Stimulated activated CD8-positive, alpha-beta memory T cell treated with anti-CD3 and anti-CD28 coated beads, Interleukin-4, amount 100 ng/mL, for 48 hours (primary cell): ENCODE measurements at regions not wholly inside any gene's neighbourhood (a gene's known extent, or its start where the extent isn't known, plus 50 kb on each side); places are given as distances from the start of the nearest gene placed in this dataset.
A peak's percentile ranks its signal among the peaks of the same experiment; 100 is the strongest.
"Not testable (repeated sequence)": the region's sequence is repeated elsewhere in the genome, so short reads cannot be mapped to it uniquely, and the experiment has no call there.

Source experiments
- DNase-seq: peaks from one replicate; pipeline ENCODE4 v3.0.0-alpha.2; 2020

DNA sequence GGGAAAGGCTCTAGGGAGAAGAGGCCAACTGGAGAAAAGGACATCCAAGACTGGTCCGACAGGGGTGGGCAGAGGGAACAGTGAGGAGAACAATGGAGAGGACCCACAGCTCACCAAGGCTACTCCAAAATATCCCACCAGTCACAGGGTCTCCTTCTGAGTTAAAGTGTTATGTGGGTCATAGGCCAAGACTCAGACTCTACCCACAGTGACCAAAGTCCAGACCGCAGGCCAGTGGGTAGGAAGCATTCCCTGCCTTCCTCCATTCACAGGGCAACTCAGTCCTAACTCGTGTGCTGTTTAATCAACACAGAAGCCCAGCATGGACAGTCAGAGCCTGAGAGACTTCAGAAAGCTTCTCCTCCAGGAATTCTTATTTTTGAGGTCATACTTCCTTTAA, 260.6 kb downstream of the SMAD2 start:
- DNase-seq = no peak

DNA sequence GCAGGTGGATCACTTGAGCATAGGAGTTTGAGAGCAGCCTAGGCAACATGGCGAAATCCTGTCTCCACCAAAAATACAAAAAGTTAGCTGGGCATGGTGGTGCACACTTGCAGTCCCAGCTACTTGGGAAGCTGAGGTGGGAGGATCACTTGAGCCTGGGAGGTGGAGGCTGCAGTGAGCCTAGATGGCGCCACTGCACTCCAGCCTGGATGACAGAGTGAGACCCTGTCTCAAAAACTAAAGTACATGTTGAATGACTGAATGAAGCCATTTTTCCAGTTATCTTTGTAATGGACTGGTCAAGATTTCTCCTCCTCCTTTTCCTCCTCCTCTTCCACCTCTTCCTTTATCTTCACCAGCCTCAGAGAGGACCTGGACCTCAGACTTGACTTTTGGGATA, 272.0 kb downstream of the SMAD2 start:
- no peak for DNase-seq

DNA sequence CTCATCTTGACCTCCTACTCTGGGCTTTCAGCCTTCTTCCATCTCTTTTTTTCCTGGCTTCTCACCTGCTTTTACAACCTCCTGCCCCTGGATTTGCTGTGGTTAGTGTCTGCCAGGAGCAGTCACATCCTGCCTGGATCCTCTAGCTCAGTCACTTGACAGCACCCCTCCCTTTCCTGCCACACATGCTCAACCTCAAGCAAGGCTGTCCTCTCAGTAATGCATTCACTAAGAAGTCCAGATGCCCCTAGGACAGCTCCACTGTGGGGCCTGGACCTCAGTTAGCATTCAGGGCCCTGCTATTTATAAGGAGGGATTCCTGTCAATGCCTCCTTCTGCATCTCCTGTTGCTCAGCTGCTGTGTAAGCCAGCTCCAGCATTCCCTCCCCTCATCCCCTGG, 275.5 kb downstream of the SMAD2 start:
- no peak for DNase-seq

DNA sequence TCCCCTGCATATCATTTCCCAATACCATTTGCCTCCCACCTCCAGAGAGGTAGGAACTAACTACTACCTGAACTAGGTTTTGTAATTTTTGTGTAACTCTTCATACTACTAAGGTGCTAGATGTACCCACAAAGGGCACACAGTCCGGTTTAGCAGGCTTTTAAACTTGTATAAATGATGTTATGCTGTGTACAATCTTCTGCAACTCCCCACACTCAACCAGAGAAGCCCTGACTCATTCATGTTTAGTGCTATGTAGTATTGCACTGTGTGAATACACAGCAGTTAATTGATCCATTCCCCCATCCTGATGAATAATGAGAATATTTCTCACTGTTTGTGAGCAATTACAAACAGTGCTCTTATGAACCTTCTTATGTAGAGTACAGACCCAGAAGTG, 285.6 kb downstream of the SMAD2 start:
- DNase-seq = no peak

DNA sequence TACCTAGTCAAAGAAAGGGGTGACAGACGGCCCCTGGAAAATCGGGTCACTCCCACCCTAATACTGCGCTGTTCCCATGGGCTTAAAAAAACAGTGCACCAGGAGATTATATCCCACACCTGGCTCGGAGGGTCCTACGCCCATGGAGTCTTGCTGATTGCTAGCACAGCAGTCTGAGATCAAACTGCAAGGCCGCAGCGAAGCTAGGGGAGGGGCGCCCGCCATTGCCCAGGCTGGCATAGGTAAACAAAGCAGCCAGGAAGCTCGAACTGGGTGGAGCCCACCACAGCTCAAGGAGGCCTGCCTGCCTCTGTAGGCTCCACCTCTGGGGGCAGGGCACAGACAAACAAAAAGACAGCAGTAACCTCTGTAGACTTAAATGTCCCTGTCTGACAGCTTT, 292.9 kb downstream of the SMAD2 start:
- not testable (repeated sequence) for DNase-seq

DNA sequence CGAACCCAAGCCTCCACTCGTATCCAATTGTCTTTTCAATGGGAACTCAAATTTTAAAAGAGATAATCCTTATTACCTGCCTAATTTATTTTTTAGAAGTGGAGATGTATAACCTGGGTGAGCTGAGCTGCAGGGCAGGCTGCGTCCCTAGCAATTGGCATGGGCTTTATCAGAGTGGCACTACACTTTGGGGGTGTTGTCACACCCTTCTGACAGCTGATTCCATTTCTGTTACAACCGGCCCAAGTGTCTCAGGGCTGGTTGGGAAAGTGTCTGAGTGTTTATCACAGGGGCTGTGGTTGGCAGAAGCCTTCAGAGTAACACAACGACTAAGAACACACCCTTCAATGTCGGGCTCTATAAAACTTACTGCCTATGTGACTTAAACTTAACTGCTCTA, 295.0 kb downstream of the SMAD2 start:
- DNase-seq = no peak

DNA sequence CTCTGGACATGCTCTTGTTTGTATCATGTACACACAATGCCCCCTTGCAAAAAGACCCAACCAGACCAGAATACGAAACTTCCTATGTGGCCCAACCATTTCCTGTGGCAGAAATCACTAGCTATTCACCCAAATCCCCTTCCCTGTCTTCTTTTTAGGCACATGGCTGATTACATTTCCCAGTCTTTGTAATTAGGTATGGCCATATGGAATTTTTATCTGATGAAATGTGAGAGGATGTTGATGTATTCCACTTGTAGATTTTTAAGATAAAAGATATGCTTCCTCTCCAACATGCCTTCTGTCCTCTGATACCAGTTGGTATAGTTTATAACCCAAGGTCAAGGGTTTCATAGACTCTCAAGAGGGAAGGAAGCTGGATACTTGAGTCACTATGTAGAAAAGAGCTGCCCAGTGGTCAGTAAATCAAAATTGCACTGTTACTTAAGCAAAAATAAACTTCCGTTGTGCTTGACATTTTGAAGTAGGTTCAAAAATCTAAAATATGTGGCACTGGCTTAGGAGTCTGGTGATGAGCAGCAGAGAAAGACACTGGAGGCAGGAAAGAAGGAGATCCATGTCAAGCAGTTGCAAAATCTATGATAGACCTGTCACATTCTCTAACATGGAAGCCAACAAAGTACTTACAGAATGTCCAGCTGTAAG, 297.4 kb downstream of the SMAD2 start:
- DNase-seq = no peak

DNA sequence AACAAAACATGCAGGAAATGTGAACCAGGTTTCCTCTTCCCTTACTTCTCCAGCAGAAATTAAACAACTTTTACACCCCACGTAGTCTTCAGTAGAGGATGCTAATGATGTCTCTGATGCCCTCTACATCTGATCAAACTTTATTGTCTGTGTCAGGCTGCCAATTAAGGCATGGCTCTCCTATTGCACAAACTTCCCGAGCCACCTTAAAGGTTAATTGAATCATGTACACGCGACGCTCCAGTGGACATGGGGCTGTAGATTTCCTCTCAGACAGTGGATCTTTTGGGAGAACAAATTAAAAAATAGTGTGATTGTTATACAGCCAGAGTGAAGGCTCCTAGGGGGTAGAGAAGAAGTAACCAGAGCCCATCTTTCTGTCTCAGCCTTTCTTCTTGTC, 301.6 kb downstream of the SMAD2 start:
- DNase-seq = no peak

DNA sequence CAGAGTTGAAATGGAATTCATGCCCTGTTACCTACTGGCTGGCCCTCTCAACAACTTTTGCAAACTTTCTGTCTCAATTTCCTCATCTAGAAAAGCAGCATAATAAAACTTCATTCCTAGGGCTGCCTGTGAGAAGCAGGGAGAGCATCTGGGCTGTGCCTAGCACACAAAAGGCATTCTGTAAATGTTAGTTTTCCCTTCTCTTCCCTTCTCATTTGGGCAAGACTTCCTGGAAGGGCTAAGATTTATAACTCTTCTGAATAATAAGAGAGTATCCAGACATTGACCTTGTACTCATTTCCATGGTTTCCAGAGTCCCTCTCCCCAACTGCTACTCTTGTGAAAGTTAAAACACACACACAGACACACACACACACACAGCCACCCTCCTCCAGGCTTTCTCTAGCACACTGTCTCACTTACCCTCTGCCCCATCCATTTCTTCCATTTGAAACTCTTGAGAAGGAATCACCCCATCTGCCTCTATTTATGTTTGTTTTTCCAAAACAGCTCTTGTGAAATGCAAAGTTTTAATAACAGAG, 302.1 kb downstream of the SMAD2 start:
- DNase-seq = no peak

DNA sequence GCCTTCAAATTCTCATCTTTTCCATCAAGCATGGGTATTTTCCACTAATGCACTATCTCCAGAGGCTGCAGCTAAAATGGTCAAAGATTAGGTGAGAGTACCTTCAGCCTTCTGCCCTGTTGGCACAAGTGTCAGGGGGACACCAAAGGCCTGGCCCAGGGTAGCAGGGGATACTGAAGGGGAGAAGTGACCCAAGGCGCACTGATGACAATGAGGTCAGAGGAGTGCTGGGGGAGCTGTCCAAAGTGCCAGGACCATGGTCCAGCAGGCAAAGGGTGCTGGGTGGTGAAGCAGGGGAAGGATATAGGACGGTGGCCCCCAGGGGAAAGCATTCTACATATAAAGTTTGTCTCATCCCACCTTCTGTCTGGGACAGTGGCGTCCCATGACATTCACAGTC, 303.4 kb downstream of the SMAD2 start:
- no peak for DNase-seq

DNA sequence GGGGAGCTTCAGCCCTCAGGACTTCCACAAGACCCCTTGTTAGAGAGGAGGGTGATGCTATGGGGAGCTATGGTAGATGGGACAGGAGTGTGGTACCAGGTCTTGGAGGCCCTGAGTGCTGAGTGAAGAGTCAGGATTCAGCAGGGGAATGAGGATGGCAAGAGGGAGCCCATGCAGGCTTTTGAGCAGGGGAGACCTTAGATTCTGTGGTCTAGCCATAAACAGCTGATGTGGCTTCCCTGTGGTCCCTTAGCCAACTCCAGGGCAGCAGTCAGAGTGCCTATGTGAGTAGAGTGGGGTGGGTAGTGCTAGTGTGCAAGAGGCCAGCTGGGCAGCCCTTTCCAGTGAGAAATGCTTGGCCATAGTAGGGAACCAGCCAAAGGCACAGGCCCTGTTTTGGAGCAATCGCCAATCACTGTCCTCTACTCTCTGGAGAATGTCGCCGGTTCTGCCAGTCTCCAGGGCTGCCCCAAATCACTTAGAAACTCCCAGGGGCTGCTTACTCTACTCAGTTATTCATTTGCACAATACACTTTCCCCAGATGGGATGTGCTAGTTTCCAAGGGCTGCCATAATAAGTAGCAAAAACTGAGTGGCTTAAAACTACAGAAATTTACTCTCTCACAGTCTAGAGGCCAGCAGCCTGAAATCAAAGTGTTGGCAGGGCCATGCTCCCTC, 310.5 kb downstream of the SMAD2 start:
- DNase-seq = no peak

DNA sequence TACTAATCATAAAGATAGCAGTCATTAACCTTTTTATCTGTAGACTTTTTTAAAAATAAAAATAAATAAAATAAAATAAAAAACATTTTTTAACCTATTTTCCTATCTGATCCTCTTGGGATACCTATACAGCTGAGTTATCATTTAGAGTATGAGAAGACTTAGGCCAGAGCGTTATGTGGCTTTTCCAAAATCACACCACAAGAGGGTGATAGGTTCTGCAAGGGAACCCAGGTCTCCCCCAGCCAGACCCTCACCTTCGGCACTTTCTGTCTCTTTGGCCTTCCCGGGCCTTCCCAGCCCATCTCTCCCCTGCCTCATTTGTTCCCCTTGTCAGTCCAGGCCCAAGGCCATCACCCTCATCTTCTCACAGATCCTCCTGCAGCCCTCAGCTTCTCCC, 311.7 kb downstream of the SMAD2 start:
- no peak for DNase-seq

DNA sequence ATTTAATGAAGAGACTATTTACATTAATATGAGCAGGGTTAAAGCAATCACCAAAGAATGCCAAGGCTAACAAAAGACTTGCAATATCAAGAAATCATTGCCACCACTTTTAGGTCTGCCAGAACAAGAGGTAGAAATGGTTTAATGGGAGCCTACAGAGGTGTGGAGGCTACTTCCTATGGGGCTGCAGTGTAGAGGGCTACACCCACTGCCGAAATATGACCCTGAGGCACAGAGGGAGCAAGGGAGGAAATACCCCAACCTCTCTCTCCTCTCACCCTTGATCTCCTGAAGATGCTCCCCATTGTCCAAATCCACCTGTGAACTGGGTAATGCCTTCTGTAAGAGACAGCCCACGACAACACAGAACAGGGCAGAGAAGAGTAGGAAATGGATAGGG, 315.4 kb downstream of the SMAD2 start:
- no peak for DNase-seq

DNA sequence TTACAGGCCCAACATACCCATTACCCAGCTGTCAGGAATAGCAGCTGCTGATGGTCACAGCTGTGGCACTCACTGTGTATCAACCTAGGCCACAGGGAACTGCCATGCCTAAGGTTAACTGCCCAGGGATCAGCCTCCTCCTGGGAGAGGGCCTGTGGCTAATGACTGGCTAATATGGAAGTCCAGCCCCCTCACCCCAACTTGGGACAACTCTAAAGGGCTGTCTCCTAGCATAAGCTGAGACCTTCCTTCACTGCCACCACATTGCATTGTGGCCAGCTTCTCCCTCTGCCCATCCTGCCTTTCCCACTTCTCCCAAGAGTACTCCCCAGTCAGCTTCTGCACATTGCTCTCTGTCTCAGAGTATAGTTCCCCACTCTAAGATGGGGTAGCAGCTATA, 316.5 kb downstream of the SMAD2 start:
- no peak for DNase-seq

DNA sequence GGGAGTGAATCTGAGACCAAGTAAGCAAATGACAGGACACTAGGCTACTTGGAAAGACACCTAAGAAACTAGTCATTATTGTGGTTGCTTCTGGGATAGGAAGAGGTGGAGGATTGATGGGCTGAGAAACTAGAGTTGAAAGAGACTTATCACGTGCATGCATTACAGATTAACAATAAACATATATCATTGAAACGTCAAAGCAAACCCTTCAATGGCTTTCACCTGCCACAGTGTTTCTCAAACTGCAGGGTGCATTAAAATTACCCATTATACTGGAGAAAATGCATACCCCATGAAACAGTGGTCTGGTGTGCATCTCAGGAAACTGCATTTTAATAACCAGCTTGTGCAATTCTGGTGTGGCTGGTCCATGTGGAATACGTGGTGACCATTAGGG, 318.8 kb downstream of the SMAD2 start:
- no peak for DNase-seq

DNA sequence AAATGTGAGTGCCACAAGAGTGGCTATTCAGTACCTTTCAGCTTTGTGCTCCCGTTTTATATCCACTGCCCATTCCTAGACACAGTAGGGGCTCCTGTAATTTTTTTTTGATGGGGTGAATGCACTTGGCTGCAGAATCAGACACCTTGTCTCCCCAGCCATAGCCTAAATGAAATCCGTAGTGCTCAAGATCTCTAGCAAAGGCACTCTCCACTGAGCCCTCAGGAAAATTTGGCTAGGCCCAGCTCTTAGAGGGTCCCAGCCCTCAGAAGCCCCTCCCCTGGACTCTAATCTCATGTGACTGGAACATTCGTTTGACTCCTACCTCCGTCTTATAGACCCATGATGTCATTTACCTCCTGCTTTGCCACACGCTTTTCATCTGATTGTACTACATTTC, 323.9 kb downstream of the SMAD2 start:
- no peak for DNase-seq

DNA sequence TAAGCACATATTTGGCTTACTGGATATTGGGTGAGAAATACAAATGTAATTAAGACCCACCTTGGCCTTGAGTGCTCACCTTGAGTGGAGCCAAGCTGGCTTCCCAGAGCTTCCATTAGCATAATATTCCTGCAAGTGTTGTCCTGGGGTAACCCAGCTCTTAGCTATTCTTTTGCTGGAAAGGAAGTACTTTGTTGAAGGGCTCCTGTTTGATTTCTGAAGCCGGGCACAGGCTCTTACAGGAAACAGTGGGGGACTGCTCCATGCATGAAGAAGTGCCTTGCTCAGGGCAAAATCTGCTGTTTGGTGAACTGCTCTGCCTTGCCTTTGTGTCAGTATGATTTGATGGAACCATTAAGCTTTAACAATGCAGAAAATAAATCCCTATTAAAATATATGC, 325.4 kb downstream of the SMAD2 start:
- no peak for DNase-seq

DNA sequence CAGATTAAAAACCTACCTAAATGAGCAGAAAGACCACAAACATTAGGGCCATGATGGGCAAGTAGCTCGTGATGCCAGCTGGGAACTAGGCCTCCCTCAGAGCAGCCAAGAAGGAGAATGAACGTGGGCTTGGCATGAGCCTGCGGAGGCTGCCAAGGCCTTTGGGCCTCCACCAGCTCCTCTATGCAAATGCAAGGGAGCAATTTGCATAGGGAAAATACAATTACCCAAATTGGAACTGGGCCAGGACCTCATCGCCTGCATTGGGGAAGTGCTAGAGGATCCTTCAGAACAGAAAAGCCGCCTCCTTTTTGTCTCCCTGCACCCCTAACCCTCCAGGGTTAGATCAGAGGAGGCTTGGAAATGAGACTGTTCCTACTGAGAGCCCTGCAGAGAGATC, 326.4 kb downstream of the SMAD2 start:
- DNase-seq = no peak

DNA sequence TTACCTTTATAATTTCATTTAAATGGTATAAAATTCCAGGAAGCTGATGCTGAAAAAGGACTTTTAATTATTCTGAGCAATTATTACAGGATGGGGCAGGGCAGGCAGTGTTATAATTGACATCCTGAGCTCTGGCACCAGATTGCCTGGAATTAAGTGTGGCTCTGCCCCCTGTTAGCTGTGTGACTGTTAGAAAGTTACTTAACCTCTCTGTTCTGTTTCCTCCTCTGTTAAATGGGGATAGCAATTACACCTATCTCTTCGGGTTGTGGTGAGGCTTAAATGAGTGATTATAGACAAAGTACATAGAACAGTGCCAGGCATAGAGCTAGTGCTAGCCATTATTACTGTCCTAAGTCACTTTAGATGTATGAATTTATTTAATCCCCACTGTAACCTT, 327.3 kb downstream of the SMAD2 start:
- DNase-seq = no peak

DNA sequence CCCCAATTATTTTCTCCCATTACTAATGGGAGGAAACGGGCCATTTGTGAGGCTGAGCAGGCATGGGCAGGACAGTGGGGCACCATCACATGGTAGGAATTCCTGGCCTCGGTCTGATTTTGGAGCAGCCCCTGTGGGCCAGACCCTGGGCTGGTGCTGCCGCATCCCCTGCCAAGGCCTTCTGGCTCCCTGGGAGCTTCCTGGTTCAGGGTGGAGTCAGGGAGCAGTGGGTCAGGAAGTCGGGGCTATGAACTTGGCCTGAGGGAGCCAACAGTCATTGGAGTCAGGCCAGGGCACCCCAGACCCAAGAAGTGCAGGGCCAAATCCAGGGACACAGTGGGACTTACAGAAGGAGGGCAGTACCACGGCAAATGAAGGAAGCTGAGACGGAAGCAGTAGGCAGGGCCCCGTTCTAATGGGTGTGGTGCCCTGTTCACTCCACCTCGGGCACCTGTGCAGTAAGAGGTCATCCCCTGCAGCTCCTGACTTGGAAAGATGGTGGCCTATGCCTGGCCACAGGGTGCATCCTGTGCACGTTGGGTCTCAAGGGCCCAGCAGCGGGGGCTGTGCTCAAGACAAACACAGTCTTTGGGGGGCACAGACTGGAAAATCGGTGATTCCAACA, 328.1 kb downstream of the SMAD2 start:
- DNase-seq = no peak

DNA sequence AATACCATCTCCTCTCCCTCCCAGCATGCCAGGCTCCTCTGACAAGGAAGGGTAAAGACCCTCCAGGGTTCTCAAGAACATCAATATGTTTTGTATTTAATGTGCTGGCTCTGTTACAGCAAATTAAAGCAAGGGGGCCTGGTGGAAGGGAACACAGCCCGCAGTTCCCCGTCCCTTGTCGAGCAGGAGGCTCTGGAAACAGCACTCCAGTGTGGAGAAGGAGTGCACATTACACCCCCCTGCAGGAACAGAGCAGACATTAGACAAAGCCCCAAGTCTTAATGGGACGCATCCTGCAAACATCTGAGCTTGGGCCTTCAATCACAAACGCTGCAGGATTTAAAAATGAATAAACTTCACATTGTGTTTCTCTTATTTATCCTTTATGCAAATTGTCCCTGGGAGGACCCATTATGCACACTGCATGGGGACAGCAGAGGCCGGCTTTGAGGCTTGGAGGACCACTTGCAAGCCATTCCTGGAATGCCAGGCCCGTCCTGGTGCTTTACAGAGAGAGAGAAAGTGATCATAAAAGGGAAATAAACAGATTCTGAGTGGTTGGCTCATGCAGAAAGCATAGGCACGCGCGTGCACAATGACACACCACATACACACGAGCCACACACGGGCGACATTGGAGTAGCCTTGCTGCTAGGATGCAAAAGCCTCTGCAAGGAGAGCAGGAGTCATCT, 328.7 kb downstream of the SMAD2 start:
- DNase-seq = no peak

DNA sequence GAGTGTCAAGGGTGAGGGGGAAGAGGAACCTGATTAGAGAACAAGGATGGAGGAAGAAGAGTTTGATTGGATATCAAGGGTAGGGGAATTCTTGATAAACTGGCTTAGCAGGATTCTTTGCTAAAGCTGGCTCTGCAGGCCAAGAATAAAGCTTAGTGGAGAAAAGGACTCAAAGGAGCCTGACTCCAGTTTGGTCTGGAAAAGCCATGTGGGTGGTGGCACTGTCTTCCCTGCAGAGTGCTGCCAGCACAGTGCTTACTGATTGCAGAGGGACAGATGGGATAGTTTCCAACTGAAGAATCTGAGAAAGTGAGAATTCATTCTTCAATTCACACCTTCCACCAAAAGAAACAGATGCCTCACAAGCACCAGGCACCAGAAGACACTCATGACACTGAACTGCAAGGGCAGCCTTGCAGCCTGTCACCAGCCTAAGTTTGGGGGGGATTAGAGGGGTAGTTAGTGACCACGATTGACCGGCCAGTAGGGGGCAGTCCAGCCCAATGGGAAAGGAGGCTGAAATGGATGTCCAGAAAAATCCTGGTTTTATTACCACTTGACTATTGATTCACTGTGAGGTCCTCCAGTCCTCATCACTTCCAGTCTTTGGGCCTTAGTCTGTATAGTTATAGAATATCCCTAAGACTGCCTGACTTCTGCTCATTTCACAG, 334.5 kb downstream of the SMAD2 start:
- DNase-seq = peak; percentile 68

DNA sequence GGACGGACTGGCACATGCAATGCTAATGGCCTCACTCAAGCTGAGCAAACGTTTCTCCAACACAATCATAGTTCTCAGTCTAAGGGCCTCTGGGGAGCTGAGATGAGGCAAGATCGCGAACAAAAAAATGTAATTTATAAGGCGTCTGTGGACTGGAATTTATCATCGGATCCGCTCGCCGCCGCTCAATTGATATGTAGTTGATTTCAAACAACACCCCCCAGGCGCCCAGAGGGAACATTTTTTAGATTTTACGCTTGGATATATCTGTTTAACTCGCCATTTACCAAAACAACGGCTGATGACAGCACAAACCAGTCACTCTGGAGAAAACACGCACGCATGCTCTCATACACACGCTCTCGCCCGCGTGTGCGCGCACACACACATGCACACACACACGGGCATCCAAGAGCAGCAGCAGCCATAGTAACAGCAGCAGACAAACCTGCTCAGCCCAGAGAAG, 335.8 kb downstream of the SMAD2 start:
- no peak for DNase-seq
